GM21360 (cell line): ENCODE measurements at regions not wholly inside any gene's neighbourhood (a gene's known extent, or its start where the extent isn't known, plus 50 kb on each side); places are given as distances from the start of the nearest gene placed in this dataset.

Experiments used
- ATAC-seq: cut with Tn5 transposase; IDR thresholded peaks from one replicate; pipeline ENCODE4 v1.9.1; 2021; ENCODE audit warnings: mild to moderate bottlenecking, moderate library complexity; ENCODE audit not compliant: unreplicated experiment

DNA sequence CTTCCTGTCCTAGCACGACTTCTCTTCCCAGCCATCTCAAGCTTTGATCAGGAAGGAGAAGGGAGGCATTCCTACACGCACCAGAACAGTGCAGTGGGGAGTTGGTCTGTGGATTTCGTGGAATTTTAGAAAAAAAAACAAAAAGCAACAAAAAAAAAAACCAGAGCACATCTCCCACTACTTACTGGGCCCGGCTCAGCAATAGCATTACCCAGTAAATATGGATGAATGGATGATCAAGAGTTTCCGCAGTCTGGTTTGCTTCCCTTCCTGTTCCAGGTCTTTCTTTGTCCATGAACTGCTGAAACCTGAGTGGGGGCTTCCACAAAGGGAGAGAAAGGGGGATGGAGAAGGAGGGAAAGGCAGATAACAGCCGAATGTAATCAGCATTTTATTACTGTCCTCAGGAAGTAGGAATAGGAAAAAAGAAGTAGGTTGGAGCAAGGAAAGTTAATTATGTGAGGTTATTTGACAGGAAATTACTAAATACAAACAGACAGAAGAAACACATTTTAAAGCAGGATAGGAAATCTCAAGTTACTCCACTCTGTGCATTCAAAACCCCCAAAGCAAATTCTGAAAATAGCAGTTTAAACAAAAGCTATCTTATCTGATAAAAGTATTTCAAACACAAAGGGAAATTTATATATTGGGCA is 349.0 kb downstream of the PRL start:
- no peak for ATAC-seq

DNA sequence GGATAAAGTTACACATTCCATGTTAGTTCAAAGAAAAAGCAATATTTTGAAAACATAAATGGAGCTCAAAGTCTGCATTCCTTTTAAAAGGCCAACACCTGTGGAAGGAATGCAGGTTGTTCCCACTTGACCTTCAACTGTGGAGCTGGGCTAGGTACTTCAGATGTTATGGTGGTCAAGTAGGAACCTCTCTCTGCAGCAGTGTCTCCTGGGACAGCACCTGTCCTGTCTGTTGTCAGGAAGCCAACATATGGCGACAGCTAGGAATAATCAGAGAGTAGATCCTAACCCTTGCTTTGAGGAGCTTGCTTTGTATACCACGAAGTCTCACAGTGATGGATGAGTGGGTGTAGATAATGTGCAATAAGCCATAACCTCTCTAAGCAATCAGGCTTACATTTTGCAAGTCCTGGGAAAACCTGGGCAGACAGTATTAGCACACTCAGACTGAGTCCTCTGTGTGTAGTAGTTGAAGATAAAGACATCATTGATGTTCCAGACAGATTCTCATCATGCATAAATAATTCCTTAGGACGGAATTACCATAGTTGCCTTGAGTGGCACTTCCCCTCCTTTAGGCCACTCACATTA is 347.5 kb downstream of the PRL start:
- ATAC-seq, result no peak

DNA sequence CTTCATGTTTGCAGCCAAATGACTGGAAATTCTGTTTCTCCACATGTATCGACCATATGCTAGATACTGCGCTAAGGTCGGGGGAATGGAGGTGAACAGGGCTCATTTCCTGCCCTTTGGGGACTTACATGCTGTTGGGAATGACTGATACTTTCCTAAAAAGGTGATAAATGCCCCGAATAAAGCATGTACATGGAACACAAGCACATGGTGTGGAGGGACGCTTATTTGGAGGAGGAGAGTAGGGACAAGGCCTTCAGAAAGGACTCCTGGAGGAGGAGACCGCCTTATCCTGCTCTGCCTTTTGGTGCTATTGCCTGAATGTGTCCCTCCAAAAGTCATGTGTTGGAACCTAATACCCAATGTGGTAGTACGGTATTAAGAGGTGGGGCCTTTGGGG is 344.5 kb downstream of the PRL start:
- ATAC-seq, result no peak

DNA sequence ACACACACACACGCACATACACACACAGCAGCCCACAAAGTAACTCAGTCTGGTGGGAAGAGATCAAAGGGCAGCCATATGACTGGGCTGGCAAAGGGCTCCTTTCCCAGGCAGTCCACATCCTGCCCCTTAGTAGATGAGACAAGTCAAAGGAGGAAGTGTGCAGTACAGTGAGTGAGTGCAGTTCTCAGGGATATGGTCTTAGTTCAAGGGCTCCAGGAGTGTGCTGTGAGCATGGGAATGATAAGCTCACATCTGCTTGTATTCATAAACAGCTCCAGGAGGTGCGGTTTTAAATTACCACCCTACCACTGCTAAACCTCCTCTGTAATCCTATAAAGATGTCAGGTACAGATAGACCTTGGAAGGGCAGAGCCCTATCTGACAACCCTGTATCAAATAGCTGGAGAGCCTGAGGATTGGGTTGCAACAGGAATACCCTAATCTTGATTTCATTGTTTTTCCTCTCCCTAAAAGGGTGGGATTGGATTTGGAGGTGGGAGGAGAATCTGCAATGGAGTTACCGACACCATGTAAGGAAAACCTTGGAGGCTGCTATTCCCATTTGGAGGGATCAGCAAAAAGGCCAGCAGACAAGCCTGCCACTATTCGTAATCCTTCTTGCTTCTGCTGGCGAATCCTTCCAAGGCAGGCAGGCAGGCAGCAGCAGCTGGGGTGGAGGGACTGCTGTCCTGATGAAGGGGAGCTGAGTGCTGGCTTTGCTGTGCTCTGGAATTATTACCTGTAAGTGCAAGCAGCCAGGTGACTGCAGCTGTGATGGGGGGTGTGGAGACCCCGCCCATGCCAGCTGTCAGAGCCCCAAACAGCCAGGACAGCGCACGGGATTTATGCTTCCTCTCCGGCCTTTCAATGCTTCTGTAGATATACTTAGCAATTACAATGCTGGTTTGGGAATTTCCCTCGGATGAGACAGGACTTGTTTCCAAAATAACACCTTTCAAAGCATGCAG is 342.7 kb downstream of the PRL start:
- no peak for ATAC-seq

DNA sequence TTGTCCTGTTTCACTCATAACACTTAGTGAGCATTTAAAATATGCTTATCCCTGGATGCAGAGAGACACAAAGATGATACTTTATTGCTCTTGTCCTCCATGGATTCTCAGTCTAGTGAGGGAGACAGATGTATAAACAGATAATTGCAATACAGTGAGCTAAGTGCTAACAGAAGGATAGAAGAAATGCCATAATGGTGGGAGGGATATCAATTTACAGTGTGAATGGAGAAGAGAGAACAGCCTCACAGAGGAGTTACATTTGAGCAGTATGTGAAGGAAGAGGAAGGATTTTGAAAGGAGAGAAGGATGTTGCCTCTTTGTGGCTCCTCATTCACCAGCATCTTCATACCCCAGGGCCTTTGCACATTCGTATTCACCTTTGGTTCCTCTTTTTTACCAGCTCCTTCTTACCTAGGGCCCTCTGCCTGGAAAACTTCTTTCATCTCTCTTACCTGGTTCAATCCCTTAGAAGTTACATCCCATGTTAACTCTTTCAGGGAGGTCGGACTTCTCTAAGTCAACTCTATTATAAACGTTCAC is 341.7 kb downstream of the PRL start:
- ATAC-seq, result no peak

DNA sequence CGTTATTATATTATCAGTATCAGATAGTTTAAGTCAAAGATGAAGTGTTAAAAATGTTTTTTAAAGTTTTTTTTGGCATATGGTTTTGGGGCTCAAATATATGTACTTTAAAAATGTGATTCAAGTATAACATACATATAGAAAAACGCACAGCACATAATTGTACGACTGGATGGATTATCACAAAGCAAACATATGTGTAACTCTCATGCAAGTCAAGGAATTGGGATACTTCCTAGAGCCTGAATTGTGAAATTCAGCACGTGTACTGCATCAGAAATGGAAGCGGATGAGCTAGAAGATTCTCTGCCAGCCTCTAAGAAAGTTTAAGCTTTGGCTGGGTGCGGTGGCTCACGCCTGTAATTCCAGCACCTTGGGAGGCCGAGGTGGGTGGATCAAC is 340.9 kb downstream of the PRL start:
- ATAC-seq, result no peak

DNA sequence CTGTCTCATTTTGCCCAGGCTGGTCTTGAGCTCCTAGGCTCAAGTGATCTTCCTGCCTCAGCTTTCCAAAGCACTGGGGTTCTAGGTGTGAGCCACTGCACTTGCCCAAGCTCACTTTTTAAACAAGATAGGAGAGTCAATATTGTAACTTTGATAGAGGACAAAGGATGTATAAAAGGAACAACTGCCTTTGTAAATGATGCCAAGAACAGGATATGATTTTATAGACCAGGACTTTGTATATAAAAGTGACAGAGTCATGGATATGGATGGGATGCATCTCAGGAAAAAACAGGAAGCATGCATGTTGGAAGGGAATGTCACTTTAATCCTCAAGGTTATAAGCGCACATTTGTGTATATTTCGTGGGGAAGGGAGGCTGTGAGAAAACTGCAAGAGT is 338.4 kb downstream of the PRL start:
- ATAC-seq, result no peak

DNA sequence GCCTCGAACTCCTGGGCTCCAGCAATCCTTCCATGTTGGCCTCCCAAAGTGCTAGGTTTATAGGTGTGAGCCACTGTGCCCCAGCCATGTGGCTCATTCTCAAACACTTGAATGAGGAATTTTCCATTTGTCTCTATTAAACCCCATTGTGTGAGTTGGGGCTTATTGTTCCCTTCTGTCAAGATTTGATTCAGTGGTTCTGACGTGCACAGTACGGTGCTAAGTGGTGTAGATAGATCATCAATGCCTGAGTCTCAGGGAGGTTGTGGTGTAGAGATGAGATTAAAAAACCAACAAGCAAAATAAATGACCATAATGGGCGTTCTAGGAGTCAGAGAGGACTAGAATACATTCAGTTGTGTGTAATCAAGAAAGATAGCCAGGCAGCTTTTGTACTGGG is 335.6 kb downstream of the PRL start:
- no peak for ATAC-seq

DNA sequence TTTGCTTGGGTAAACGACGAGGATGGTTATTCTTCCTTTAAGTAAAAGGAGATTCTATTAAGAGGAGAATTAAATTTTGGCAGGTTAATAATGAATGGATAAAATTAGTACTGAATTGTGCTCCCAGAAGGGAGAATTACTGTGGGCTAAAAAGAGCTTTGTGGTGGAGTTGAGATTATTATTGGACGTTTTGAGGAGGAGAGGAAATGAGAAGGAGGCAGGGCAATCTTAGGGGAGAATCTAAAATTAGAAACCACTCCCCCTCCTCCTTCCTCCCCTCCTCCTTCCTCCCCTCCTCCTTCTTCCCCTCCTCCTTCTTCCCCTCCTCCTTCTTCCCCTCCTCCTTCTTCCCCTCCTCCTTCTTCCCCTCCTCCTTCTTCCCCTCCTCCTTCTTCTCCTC is 331.8 kb downstream of the PRL start:
- ATAC-seq, result no peak

DNA sequence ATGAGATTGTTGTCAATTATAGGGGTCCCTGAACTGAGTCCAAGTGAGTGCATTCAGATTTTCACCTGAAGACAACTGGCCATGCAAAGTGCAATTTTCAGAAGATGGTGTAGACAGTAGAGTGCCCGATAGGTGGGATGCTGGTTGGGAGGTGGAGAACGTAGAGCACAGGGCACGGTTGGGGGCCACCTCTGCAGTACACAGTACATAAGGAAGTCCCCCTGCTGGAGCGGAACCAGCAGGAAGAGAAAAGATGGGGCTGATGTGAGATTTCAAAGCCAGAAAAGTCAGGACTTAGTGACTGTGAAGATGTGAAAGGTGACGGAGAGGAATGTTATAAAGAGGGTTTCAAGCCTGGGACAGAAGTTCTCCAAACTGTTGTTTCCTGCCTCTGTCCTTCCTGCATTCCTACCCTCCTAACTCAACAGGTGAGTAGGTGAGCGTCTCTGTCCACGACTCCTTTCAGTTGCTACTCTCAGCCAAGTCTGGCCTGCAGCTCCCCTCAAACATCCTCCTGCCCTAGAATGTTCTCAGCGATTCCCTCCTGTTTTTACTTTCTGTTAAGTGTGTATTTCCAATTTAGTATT is 330.8 kb downstream of the PRL start:
- ATAC-seq, result no peak

DNA sequence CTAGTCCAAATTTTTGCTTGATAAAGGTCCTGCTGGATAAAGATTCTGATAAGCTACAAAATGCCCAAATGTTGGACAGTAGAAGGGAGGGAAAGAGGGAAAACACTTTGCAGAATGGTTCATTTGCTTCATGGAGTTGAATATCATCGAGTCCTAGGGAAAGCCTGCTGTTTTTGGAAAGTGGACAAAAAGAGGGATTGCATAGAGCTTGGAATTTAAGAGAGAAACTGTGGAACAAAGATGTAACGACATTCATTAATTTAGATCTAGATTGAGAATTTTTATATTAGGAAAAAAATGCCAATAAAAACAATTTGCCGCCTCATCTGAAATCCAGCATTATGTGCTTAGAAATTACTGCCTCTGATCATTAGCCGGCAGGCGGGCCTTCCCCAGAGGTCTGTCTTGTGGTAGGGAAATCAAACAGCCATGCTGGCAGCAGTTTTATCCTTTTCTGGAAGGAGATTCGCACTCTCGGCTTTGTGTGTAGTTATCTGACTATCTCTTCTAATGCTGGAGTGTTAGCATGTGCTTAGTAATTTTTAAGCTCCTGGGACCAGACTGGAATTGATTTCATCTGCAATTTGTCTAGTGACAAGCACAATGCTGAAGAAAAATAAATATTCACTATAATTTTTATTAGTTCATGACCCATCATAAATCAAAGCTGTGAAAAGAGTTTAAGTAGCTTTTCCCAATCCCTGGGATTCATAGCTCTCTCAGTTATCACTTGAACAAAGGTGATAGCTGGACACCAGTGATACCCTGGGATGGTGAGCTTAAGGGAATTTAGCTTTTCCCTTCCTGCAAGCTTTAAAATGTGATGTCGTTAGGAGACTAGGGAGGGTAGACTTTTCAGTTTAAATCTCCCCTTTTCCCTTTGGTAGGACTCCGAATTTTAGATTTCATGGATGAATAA is 329.5 kb downstream of the PRL start:
- ATAC-seq, result no peak

DNA sequence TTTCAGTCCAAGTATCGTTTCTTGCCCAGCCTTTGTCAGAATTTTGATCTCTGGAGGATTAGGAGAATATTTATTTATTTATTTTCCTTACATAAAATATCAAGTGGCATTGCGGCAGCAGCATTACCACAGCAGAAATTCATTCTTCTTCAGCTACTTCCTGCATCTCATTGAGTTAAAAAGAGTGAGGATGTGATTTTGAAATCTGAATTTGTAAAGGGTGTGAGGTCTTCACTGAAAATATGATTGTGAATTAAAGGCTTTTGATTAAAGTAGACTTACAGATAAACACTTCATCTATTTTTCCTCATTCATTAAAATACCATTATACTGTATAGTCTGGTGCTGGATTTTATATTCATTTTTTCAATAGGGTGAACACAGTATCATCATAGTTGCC is 328.4 kb downstream of the PRL start:
- no peak for ATAC-seq

DNA sequence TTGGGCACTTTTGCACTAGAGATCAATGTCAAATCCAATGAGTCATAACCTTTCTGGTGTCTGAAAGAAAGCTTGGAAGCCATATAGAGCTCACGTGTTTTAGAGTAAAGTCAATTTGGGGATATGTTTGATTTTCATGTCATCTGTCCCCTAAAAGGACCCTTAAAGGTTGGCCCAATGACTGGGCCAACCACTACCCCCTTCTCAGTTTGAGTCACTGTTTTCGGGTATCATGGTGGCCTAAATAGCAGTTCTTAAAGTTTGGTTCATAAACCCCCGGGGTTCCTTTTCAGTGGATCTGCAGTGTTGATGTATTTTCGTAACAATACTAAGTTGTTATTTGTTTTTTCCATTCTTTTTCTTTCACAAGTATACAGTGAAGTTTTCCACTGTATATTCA is 327.6 kb downstream of the PRL start:
- ATAC-seq, result no peak

DNA sequence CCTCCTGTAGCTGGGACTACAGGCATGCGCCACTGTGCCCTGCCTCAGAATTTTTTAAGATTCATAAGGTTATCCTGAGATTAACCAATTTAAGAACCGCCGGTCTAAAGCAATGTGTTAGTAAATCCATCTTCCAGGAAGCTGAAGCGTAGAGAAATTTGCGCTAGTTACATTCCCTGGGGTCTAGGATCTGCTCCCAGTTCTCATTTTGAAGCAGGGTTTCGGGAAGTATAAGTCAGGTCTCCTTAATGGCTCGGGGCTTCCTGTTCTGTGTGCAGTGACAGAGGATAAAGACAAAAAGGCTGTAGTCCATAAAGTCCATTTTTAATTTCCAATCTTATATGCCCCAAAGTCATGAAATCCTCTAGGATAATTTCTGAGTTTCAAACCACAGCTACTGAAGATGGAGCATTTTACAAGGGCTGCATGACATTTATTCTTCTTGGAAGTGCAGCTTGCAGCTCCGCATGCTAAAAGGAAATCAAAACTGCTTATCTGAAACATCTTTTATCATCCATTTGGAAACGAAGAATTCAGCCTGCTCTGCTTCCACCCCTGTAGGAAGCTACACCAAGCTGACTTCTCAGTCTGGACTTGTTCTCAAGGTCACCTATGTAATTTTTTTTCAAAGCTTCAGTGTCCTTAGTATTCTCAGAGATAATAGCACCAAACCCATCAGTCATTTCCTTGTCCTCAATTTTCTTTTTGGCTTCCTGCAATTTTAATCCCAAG is 326.1 kb downstream of the PRL start:
- no peak for ATAC-seq

DNA sequence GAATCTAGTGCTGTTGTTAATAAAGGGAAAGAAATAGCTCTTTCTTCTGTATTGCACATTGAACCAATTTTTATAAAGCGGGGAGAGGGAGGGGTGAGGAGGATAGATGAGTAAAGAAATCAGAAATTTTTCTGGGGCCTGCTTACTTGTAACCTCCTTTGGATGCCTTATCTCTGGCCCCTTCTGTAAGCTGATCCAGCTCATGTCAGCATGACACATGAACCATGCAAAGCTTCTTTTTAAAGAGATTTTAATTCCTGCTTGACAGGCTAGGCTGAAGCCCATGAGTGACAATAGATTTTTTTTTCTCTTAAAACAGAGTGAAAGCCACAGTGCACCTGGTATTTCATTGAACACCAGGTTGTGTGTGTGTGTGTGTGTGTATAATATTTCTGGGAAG is 325.3 kb downstream of the PRL start:
- no peak for ATAC-seq

DNA sequence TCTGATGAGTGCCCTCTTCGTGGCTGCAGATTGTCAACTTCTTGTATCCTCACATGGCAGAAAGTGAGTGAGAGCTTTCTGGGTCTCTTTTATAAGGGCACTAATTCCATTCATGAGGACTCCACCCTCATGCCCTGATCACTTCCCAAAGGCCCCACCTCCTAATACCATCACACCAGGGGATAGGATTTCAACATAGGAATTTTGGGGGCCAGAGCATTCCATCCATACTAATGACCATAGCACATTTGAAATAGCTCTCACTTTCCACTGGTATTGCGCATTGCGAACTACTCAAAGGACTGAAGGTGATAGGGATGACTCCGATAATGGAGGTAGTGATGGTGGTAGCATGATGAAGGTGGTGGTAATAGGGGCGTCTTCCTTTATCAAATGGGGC is 324.3 kb downstream of the PRL start:
- ATAC-seq, result no peak

DNA sequence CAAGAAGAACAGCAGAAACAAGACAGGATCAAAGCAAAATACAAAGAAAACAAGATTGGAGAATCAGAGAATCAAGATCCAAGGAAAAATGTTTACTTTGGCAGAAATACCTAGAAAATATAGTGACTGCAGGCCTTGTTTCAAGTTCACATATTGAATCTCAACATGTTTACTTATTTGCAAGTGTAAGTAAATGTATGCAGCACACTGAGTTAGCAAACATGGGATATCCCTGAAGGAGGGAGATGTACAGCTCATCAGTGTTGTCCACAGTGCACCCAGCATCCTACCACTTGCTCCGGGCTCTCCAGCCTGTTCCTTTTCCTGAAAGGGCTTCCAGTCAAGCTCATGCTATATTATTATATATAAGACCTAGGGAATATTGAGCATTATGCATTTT is 319.5 kb downstream of the PRL start:
- no peak for ATAC-seq

DNA sequence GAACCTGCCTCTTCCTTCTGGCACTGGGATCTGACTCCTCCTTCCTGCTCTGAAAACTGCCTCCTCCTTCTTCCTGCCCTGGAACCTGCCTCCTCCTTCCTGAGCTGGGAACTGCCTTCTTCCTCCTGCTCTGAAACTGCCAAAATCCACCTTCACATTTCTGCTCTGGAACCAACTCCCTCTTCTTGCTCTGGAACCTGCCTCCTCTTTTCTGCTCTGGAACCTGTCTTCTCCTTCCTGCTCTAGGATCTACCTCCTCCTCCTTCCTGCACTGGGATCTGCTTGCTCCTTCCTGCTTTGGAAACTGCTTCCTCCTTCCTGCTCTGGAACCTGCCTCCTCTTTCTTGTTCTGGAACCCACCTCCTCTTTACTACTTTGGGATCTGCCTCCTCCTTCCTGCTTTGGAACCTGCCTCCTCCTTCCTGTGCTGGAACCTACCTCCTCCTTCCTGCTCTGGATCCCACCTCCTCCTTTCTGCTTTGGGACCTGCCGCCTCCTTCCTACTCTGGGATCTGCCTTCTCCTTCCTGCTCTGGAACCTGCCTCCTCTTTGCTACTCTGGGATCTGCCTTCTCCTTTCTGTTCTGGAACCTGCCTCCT is 315.5 kb downstream of the PRL start:
- no peak for ATAC-seq

DNA sequence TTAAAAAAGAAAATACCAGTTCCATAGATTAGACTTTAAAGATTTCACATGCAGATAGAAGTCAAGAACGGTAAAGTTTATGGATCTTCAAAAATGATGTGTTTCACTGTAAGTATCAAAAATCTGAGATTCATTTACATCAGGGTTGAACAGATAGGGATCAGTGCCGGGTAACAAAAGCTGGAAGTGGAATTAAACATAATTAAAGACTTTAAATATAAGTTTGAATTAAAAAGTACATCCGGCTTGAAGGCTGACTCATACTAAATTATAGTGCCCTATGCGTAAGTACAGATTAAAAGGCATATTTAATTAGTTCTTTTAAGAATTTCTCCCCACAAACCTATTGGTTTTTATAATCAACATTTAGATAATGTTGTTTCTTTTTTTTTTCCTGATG is 312.7 kb downstream of the PRL start:
- no peak for ATAC-seq
